Large intestine (tissue), 3 donors: ENCODE measurements at regions not wholly inside any gene's neighbourhood (a gene's known extent, or its start where the extent isn't known, plus 50 kb on each side); places are given as distances from the start of the nearest gene placed in this dataset.
"Not testable (repeated sequence)": the region's sequence is repeated elsewhere in the genome, so short reads cannot be mapped to it uniquely, and the experiment has no call there.

ENCODE experiments used
- DNase-seq, 2 donors: peaks; one replicate each; pipeline versions ENCODE4 v3.0.0 to v3.0.0-alpha.2; 2013
- H3K27ac ChIP-seq: one replicate; pipeline ENCODE4 v1.5.1; 2013; ENCODE audit warnings: low read length
- H3K27me3 ChIP-seq: 2 replicates; pipeline ENCODE4 v1.6.1; 2013; ENCODE audit warnings: low read length; ENCODE audit not compliant: control insufficient read depth, insufficient read depth
- H3K36me3 ChIP-seq: 2 replicates; pipeline ENCODE4 v1.6.1; 2013; ENCODE audit warnings: low read length; ENCODE audit not compliant: control insufficient read depth, insufficient read depth
- H3K4me1 ChIP-seq: one replicate; pipeline ENCODE4 v1.6.1; 2013; ENCODE audit warnings: low read length; ENCODE audit not compliant: control insufficient read depth, insufficient read depth
- H3K4me3 ChIP-seq: one replicate; pipeline ENCODE4 v1.5.1; 2013; ENCODE audit warnings: low read length
- H3K9me3 ChIP-seq: one replicate; pipeline ENCODE4 v1.6.1; 2013; ENCODE audit warnings: mild to moderate bottlenecking, low read depth, low read length, moderate library complexity; ENCODE audit not compliant: control insufficient read depth
- WGBS: methylation state at CpG from one replicate; pipeline ENCODE4 v1.1.5; 2013; ENCODE audit warnings: low lambda C conversion rate; ENCODE audit not compliant: insufficient coverage; 5-methylcytosine and 5-hydroxymethylcytosine counted together

DNA sequence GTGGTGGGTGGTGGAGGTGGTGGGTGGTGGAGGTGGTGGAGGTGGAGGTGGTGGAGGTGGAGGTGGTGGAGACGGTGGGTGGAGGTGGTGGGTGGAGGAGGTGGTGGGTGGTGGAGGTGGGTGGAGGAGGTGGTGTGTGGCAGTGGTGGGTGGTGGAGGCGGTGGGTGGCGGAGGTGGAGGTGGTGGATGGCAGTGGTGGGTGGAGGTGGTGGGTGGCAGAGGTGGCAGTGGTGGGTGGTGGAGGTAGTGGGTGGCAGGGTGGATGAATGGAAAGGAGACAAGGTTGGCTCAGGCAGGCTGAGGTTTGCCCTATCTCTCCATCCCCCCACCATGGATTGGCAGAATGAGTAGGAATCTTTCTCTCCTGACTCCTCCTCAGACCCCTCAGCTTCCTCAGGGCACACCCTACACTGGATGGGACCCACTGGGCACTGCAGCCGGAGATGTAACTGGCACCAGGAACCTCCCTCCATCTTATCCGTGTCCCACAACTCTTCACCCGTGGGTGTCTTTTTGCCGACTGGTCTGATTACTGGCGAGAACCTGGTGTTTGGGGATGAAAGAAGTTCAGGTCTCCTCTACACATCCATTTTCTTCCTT, 166.3 kb downstream of the C9orf50 start:
- Histone ChIP-seq H3K9me3 (peaks cover 3% of the 10 kb centered on the region), H3K4me1 (peaks cover 25% of the 10 kb centered on the region), H3K27ac (no peak overlapping the region), H3K4me3 (no peak overlapping the region), H3K27me3 (no peaks in the 10 kb centered on the region), H3K36me3 (no peaks in the 10 kb centered on the region)
- WGBS = no CpG with 5 or more reads among the region's 8 CpGs
- DNase-seq = no peak

DNA sequence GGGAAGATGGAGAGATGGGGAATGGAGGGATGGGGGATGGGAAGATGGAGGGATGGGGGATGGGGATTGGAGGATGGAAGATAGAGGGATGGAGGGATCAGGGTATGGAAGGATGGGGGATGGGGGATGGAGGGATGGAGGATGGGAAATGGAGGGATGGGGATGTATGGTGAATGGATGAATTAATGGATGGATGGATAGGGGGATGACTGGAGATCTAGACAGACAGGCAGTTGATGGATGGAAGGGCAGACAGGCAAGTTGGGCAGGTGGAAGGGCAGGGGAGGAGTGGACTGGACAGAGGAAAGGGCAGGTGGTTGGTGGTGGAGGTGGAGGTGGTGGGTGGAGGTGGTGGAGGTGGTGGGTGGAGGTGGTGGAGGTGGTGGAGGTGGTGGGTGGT, 167.2 kb downstream of the C9orf50 start:
- no peak for DNase-seq
- H3K4me3 ChIP-seq = no peak overlapping the region
- H3K9me3 ChIP-seq = peaks cover 3% of the 10 kb centered on the region
- H3K4me1 ChIP-seq = peaks cover 17% of the 10 kb centered on the region
- no peak overlapping the region for H3K27ac ChIP-seq
- no peaks in the 10 kb centered on the region for H3K36me3 ChIP-seq
- H3K27me3 ChIP-seq = no peaks in the 10 kb centered on the region

DNA sequence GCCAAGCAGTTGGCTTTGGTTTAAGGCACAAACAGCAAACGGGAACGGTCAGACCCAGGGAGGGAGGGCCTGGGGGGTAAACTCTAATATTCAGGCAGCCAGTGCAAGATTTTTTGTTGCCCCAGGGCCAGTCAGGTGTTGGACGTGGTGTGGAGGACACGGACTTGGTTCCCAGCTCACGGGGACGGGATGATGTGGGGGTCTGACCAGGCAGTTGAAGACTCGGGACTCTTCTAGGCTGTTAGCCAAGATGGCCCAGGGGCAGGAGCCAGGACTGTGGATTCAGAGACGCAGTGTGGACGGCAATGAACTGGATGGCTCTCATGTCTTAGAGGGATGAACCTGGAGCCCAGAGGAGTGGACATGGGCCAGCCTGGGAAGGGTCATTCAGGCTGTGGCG, 169.2 kb downstream of the C9orf50 start:
- Histone ChIP-seq H3K9me3 (no peaks in the 10 kb centered on the region), H3K27me3 (no peaks in the 10 kb centered on the region), H3K4me1 (peaks cover 9% of the 10 kb centered on the region), H3K36me3 (no peaks in the 10 kb centered on the region), H3K4me3 (no peak overlapping the region), H3K27ac (peak overlapping the region; percentile 8)
- DNase-seq = no peak
- WGBS = no CpG with 5 or more reads among the region's 10 CpGs

DNA sequence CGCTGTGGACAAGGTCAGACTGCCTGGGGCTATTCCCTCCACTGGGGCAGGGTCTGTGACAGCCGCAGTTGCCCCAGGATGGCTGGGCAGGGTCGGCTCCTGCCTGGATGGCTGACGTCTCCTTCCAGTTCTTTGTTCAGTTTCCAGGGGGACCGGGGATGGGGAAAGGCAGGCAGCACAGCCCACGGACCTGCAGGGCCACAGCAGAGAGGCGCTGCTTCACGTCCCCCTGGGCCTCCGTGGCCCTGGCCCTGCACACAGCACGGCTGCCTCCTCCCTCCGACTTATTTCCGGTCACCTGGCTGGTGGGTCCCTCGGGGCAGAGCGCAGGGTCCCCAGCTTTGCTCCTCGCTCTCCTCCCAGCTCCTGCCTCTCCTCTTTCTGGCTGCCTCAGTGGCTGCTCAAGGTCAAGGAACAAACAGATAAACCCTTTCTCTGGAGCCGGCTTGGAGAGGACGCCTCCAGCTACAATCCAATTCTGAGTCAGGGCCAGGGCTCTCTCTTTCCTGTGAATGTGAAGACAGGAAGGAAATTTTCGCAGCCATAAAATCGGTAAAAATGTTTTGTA, 169.7 kb downstream of the C9orf50 start:
- peak in 1 of 2 donors; percentile 30 for DNase-seq
- peak overlapping the region; percentile 8 for H3K27ac ChIP-seq

DNA sequence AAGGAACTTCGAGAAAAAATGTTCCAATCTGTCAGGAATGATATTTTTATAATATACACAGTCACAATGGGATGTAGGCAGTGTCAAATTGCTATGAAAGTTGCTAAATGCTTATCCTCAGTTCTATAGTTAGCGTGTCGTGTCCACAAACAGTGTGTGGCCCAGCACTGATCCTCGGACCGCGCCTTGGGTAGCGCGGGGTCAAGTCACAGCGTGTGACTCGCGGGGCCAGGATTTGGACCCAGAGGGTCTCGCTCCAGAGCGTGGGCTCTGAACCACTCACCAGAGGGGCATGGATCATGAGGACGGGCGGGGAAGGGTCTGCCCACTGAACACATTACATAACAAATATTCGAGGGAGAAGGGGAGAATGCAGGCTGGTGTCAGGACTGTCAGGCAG, 171.8 kb downstream of the C9orf50 start:
- H3K27me3 ChIP-seq = no peaks in the 10 kb centered on the region
- peaks cover 11% of the 10 kb centered on the region for H3K4me1 ChIP-seq
- H3K4me3 ChIP-seq = no peak overlapping the region
- WGBS = no CpG with 5 or more reads among the region's 16 CpGs
- H3K9me3 ChIP-seq = no peaks in the 10 kb centered on the region
- no peak for DNase-seq
- no peak overlapping the region for H3K27ac ChIP-seq
- H3K36me3 ChIP-seq = no peaks in the 10 kb centered on the region

More for the DNA sequence above, 169.7 kb downstream of the C9orf50 start:
- H3K4me3 ChIP-seq = no peak overlapping the region
- H3K27me3 ChIP-seq = no peaks in the 10 kb centered on the region
- WGBS = no CpG with 5 or more reads among the region's 19 CpGs
- H3K9me3 ChIP-seq = no peaks in the 10 kb centered on the region
- peaks cover 9% of the 10 kb centered on the region for H3K4me1 ChIP-seq
- no peaks in the 10 kb centered on the region for H3K36me3 ChIP-seq

DNA sequence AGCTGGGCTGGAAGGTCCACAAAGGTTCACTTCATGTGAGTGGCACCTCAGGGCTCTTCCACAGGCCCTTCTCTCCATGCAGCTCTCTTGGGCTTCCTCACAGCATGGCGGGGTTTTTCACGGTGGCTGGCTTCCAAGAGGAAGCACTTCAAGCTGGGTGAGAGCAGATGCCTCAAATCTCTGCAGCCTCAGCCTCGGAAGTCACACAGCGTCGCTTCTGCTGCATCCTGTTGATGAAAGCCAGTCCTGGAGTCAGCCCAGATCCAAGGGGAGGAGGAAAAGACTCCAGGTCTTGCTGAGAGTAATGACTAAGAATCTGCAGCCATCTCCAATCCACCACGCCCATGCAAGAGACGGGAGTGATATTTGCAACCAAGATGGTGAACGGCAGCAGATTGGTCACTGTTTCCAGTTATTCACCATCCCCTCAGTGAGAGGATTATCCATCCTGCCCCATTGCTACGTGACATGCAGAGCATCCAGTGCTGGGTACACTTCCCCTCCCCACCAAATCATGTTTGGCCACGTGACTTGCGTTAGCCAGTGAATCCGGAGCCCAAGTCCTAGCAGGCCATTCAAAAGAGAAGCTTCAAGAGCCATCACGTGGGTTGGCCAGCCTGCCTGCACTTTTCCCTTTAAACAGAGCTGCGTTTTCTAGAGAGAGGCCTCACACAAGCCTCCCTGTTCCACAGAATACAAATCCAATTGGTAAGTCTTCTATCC, 173.9 kb downstream of the C9orf50 start:
- 60% methylated on average over 1 of the region's 14 CpGs for WGBS
- DNase-seq = no peak
- Histone ChIP-seq H3K4me1 (peaks cover 25% of the 10 kb centered on the region), H3K9me3 (no peaks in the 10 kb centered on the region), H3K27ac (no peak overlapping the region), H3K27me3 (no peaks in the 10 kb centered on the region), H3K4me3 (no peak overlapping the region), H3K36me3 (no peaks in the 10 kb centered on the region)

DNA sequence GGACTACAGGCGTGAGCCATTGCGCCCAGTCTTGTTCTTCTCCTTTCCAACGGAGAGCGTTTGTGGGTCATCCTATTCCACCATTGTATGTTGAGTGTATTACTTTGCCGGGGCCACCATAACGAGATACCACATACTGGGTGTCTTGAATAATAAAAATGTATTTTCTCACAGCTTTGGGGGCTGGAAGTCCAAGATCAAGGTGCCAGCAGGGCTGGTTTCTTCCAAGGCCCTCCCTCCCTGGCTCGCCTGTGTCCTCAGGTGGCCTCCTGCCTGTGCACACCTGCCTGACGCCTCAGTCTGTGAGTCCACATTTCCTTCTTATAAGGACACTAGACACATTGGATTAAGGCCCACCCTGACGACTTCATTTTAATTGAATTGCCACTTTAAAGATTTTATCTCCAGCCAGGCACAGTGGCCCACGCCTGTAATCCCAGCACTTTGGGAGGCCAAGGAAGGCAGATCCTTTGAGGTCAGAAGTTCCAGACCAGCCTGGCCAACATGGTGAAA, 175.1 kb downstream of the C9orf50 start:
- no peak overlapping the region for H3K4me3 ChIP-seq
- no peaks in the 10 kb centered on the region for H3K36me3 ChIP-seq
- DNase-seq = no peak
- no peak overlapping the region for H3K27ac ChIP-seq
- H3K4me1 ChIP-seq = peaks cover 18% of the 10 kb centered on the region
- WGBS = no CpG with 5 or more reads among the region's 10 CpGs
- no peaks in the 10 kb centered on the region for H3K27me3 ChIP-seq
- H3K9me3 ChIP-seq = no peaks in the 10 kb centered on the region

DNA sequence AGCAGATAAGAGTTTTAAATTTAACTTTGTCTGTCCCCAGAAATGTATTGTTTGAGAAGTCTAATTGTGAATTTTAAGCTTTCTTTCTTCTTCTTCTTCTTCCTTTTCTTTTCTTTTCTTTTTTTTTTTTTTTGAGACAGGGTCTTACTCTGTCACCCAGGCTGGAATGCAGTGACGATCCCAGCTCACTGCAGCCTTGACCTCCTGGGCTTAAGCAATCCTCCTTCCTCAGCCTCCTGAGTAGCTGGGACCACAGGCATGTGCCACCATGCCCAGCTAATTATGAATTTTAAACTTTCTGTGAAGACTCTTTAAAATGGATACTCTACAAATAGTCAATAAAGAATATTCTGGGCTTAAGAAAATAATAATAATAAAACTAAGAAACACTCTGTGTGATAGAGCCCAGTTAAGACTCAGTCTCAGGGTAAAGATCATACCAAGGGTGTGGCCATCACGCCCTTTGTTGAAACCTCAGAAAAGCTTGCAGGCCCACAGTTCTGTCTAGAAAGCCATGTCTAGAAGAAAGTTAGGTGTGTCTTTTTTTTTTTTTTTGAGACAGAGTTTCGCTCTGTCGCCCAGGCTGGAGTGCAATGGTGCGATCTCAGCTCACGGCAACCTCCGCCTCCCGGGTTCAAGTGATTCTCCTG, 177.3 kb downstream of the C9orf50 start:
- H3K4me1 ChIP-seq = peaks cover 20% of the 10 kb centered on the region
- peak overlapping the region; percentile 74 for H3K27ac ChIP-seq
- not testable (repeated sequence) for H3K9me3 ChIP-seq, H3K27me3 ChIP-seq, H3K4me3 ChIP-seq, H3K36me3 ChIP-seq
- no CpG with 5 or more reads among the region's 8 CpGs for WGBS
- peak; percentile 58 to 74 for DNase-seq

DNA sequence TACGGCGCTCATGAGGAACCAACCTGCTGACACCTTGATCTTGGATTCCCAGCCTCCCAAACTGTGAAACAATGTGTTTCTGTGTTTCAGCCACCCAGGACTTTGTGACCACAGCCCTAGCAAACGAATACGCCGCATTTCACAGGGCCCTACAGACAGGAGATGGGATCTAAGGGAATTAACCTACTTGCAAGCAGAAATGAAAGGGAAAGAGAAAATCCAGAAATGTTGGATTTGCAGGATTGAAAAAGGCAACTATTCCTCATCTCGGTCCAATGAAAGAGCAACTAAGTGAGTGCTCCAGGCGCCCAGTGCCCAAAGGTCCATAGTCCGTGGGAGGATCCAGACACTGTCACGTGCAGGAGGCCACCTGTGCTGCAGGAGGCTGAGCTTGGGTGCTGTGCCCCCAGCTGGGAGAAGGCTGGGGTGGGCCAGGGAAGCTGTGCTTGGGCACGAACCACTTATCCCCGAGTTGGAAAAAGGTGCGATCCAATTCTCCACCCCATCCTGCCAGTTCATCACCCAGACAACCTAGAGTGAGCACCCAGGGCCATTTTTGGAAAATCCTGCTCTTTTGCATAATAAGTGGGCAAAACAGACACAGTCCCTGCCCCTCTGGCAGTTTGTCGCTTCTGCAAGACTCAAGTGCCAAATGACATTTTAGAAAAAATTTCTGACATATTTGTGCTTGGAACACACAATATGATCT, 177.9 kb downstream of the C9orf50 start:
- WGBS = 33% methylated on average over 1 of the region's 13 CpGs
- H3K9me3 ChIP-seq = no peaks in the 10 kb centered on the region
- H3K36me3 ChIP-seq = no peaks in the 10 kb centered on the region
- H3K27me3 ChIP-seq = peaks cover 10% of the 10 kb centered on the region
- peak; percentile 92 to 97 for DNase-seq
- peak overlapping the region; percentile 74 for H3K27ac ChIP-seq
- no peak overlapping the region for H3K4me3 ChIP-seq
- H3K4me1 ChIP-seq = peaks cover 27% of the 10 kb centered on the region

DNA sequence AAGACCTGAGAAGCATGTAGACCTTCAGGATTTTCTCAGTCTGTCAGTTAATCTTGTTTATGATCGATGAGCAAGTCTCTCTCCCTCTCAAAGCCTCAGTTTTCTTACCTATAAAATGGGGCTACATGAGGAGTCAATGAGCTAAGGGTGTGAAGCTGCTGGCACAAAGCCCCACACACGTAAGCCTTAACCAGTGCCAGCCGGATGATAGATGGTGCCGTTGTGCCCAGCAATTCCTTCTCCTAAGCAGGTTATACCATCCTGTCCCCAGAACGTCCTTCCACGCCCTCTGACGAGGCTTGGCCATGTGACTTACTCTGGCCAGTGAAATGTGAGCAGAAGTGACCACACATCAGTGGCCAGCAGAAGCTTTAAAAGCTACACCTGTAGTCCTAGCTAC, 179.0 kb downstream of the C9orf50 start:
- DNase-seq = no peak
- WGBS = no CpG with 5 or more reads among the region's 7 CpGs

More for the DNA sequence above, 179.0 kb downstream of the C9orf50 start:
- peaks cover 33% of the 10 kb centered on the region for H3K4me1 ChIP-seq
- peak overlapping the region; percentile 74 for H3K27ac ChIP-seq
- H3K27me3 ChIP-seq = peaks cover 19% of the 10 kb centered on the region
- H3K36me3 ChIP-seq = no peaks in the 10 kb centered on the region
- no peak overlapping the region for H3K4me3 ChIP-seq
- H3K9me3 ChIP-seq = peaks cover 4% of the 10 kb centered on the region
